K562 (cell line): ENCODE measurements at regions not wholly inside any gene's neighbourhood (a gene's known extent, or its start where the extent isn't known, plus 50 kb on each side); places are given as distances from the start of the nearest gene placed in this dataset.

ENCODE experiments used
- CTCF ChIP-seq, 3 experiments: IDR thresholded peaks in 2 of 3; conservative IDR thresholded peaks in 1 of 3; 2 replicates each; pipeline ENCODE4 v1.5.1; 2011 to 2012; ENCODE audit warnings: low read length in 3 of 3, mild to moderate bottlenecking in 3 of 3, control low read depth in 2 of 3, improper control_type of control experiment in 1 of 3, inconsistent platforms in 1 of 3, low read depth in 1 of 3, mixed read lengths in 1 of 3, moderate library complexity in 1 of 3; ENCODE audit not compliant: insufficient read depth in 2 of 3
- DNMT1 ChIP-seq: fragments of 450-650 bp; IDR thresholded peaks from 2 replicates; pipeline ENCODE4 v1.6.1; 2016; ENCODE audit warnings: antibody characterized with exemption, mild to moderate bottlenecking
- E2F1 ChIP-seq: sonication (generic); formaldehyde crosslinking; IDR thresholded peaks from 2 replicates; pipeline ENCODE4 v1.8.1; 2023; ENCODE audit warnings: mild to moderate bottlenecking, missing genetic modification reagents, moderate library complexity
- GTF2E2 ChIP-seq: fragments of 200-800 bp; sonication (Bioruptor generic); IDR thresholded peaks from 2 replicates; pipeline ENCODE4 v1.6.1; 2016; ENCODE audit warnings: missing genetic modification characterization, missing compliant biosample characterization
- NFATC3 ChIP-seq: fragments of 450-650 bp; IDR thresholded peaks from 2 replicates; pipeline ENCODE4 v1.6.1; 2017; ENCODE audit warnings: mild to moderate bottlenecking
- POLR2A ChIP-seq: fragments of 450-650 bp; conservative IDR thresholded peaks from 2 replicates; pipeline ENCODE4 v1.6.1; 2016
- RBM39 ChIP-seq: fragments of 200-400 bp; formaldehyde crosslinking; optimal IDR thresholded peaks from 2 replicates; pipeline ENCODE3; 2018; ENCODE audit warnings: low read depth, low read length
- RHOXF2B ChIP-seq: fragments of 250-450 bp; sonication (Bioruptor Pico); conservative IDR thresholded peaks from 2 replicates; pipeline ENCODE4 v1.5.1; 2021
- SLC30A9 ChIP-seq: fragments of 250-450 bp; sonication (Bioruptor Pico); IDR thresholded peaks from 2 replicates; pipeline ENCODE4 v1.8.0; 2022; ENCODE audit warnings: mild to moderate bottlenecking, moderate library complexity
- TBP ChIP-seq: optimal IDR thresholded peaks from 2 replicates; pipeline ENCODE3; 2011; ENCODE audit warnings: low read depth, low read length, improper control_type of control experiment

- TF ChIP-seq POLR2A (no peak), E2F1 (CRISPR knock-in tag) (no peak), GTF2E2 (tag) (no peak), NFATC3 (no peak), RBM39 (no peak), TBP (no peak), CTCF (IDR thresholded peaks at IDR 0.05 in 2 of 3, conservative IDR thresholded peaks at IDR 0.05 in 1 of 3; ENCODE audit: insufficient read depth in 2 of 3, low read depth in 1 of 3, low read length in 3 of 3) (no peak), DNMT1 (no peak), SLC30A9 (CRISPR knock-in tag) (no peak), RHOXF2B (CRISPR knock-in tag) (no peak)
Observed at GRCh38 chr3:67882981-67883380, 228.6 kb upstream of the SUCLG2 start.
